ENCODE measurements at regions not wholly inside any gene's neighbourhood (a gene's known extent, or its start where the extent isn't known, plus 50 kb on each side); places are given as distances from the start of the nearest gene placed in this dataset.

DNA sequence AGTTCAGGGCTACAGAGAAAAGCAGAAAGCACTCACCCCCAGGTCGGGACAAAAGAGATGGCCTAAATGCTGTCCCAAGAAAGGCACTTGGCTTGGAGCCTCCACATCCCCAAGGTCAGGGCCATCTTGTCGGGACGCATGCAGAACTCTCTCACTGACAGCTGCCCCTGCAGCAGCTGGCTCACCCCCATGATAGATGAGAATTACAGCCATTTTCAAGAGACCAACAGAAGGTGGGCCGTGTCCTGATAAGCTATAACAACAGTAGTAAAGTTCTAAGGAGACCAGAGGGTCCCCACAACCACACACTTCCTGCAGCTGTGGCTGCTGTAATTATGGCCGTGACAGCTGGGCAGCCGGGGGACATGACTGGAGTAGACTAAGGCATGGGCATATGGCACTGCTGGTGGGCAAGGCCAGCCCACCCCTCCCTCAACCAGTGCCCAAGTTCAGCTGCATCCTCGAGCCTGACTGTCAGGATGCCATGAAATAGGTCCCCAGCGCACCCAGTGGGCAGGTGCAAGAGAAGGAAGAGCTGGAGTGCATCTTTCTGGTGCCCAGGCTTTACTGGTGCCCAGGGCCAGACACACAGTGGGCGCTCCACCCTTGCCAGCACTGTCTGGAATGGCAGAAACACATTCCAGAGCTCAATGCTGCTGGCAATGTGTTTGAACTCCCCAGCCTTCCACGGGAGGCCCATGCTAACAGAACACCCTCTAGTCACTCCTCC is 436.7 kb upstream of the ZNF507 start:
- Histone ChIP-seq H4K91ac (replicated peaks; ENCODE audit: insufficient read length, low read length) (no peak overlapping the region), H3K27me3 (replicated peaks in 1 of 4; ENCODE audit: control insufficient read depth in 3 of 4, extremely low read depth in 1 of 4, insufficient read depth in 3 of 4, low read length in 3 of 4) (no peaks in the 10 kb centered on the region), H2BK120ac (replicated peaks; ENCODE audit: low read depth, low read length) (no peak overlapping the region), H2AK5ac (ENCODE audit: low read depth, low read length) (no peak overlapping the region), H3K36me3 (ENCODE audit: control insufficient read depth in 2 of 4, insufficient read depth in 4 of 4, low read length in 3 of 4) (no peaks in the 10 kb centered on the region), H2AFZ (ENCODE audit: low read length) (no peak overlapping the region), H4K8ac (ENCODE audit: extremely low read depth, insufficient read depth, low read length) (no peak overlapping the region), H3K18ac (ENCODE audit: extremely low read depth, low read length) (no peak overlapping the region), H3K9ac (replicated peaks in 1 of 4; ENCODE audit: extremely low read depth in 1 of 4, low read depth in 3 of 4, low read length in 3 of 4) (no peak overlapping the region), H2BK5ac (ENCODE audit: low read depth, low read length) (no peak overlapping the region), H4K20me1 (replicated peaks in 1 of 2; ENCODE audit: control insufficient read depth in 1 of 2, insufficient read depth in 2 of 2, low read length in 2 of 2) (no peaks in the 10 kb centered on the region), H3K23ac (ENCODE audit: insufficient read length) (no peak overlapping the region), H3K4me3 (ENCODE audit: extremely low read depth in 1 of 4, insufficient read depth in 2 of 4, low read depth in 3 of 4, low read length in 4 of 4) (no peak overlapping the region), H3K9me3 (ENCODE audit: insufficient read depth in 2 of 2, low read depth in 1 of 2, low read length in 1 of 2) (no peaks in the 10 kb centered on the region), H3K4me1 (replicated peaks in 1 of 4; ENCODE audit: control insufficient read depth in 3 of 4, insufficient read depth in 4 of 4, low read length in 3 of 4) (no peaks in the 10 kb centered on the region; a peak in 1 of 7 replicates), H3K23me2 (ENCODE audit: low read depth, low read length) (no peaks in the 10 kb centered on the region; the same call in 1 of the 2 replicates), H3K27ac (ENCODE audit: low read depth, low read length) (no peak overlapping the region), H3K56ac (replicated peaks; ENCODE audit: insufficient read length, low read depth, low read length) (no peak overlapping the region), H4K5ac (ENCODE audit: insufficient read length, low read depth, low read length) (no peak overlapping the region), H3K79me2 (ENCODE audit: control insufficient read depth in 1 of 2, insufficient read depth in 2 of 2, low read length in 2 of 2) (no peaks in the 10 kb centered on the region), H2BK20ac (ENCODE audit: low read length) (no peak overlapping the region), H3K14ac (ENCODE audit: insufficient read length) (no peak overlapping the region), H2BK15ac (ENCODE audit: low read length) (no peak overlapping the region), H3K79me1 (ENCODE audit: low read depth, low read length) (no peaks in the 10 kb centered on the region), H2BK12ac (ENCODE audit: low read depth, low read length) (no peak overlapping the region), H3K4me2 (ENCODE audit: insufficient read depth in 1 of 2, low read depth in 2 of 2, low read length in 2 of 2) (no peak overlapping the region), H3K4ac (replicated peaks; ENCODE audit: insufficient read length, low read depth, low read length) (no peak overlapping the region)
- POLR2A ChIA-PET (ENCODE audit: partially characterized antibody) = no interaction called here
- CTCF ChIA-PET (ENCODE audit: partially characterized antibody) = interaction anchor here (0.6 to 1.2 kb wide), 2 partner anchors 165 to 316 kb away, joined by 3 read pairs; no protein-coding TSS in a partner anchor
- FAIRE-seq (no peak), DNase-seq (ENCODE audit: low read depth in 1 of 2, low spot score in 2 of 2) (no peak)
- TF ChIP-seq BACH1 (IDR thresholded peaks at IDR 0.05; ENCODE audit: low read length) (no peak), POU5F1 (IDR thresholded peaks at IDR 0.05; ENCODE audit: low read depth, low read length) (no peak)
- TF ChIP-seq, protein P1, sequence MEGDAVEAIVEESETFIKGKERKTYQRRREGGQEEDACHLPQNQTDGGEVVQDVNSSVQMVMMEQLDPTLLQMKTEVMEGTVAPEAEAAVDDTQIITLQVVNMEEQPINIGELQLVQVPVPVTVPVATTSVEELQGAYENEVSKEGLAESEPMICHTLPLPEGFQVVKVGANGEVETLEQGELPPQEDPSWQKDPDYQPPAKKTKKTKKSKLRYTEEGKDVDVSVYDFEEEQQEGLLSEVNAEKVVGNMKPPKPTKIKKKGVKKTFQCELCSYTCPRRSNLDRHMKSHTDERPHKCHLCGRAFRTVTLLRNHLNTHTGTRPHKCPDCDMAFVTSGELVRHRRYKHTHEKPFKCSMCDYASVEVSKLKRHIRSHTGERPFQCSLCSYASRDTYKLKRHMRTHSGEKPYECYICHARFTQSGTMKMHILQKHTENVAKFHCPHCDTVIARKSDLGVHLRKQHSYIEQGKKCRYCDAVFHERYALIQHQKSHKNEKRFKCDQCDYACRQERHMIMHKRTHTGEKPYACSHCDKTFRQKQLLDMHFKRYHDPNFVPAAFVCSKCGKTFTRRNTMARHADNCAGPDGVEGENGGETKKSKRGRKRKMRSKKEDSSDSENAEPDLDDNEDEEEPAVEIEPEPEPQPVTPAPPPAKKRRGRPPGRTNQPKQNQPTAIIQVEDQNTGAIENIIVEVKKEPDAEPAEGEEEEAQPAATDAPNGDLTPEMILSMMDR (IDR thresholded peaks at IDR 0.05; ENCODE audit: control extremely low read depth in 1 of 3, insufficient read depth in 1 of 3, low read depth in 1 of 3, low read length in 3 of 3) = no peak
- 89% methylated on average over 10 of the region's 10 CpGs; no CpG with 5 or more reads in 1 of the 2 experiments for WGBS, 2 experiments (ENCODE audit: extremely low coverage in 1 of 2, insufficient coverage in 1 of 2, insufficient read length in 1 of 2, insufficient replicate concordance in 2 of 2, low coverage in 1 of 2, low lambda C conversion rate in 2 of 2, missing lambda C conversion rate in 1 of 2)
